ENCODE measurements at regions not wholly inside any gene's neighbourhood (a gene's known extent, or its start where the extent isn't known, plus 50 kb on each side); places are given as distances from the start of the nearest gene placed in this dataset.

- no peak for TF ChIP-seq CTCF (IDR thresholded peaks at IDR 0.05)
- TF ChIP-seq EP300 (IDR thresholded peaks at IDR 0.05) = no peak
- no peak for TF ChIP-seq POLR2A (IDR thresholded peaks at IDR 0.05)
Measured at GRCh38 chr9:126150411-126151030, 176.1 kb upstream of the MVB12B start.
